ENCODE measurements at regions not wholly inside any gene's neighbourhood (a gene's known extent, or its start where the extent isn't known, plus 50 kb on each side); places are given as distances from the start of the nearest gene placed in this dataset.
"Not testable (repeated sequence)": the region's sequence is repeated elsewhere in the genome, so short reads cannot be mapped to it uniquely, and the experiment has no call there.

DNA sequence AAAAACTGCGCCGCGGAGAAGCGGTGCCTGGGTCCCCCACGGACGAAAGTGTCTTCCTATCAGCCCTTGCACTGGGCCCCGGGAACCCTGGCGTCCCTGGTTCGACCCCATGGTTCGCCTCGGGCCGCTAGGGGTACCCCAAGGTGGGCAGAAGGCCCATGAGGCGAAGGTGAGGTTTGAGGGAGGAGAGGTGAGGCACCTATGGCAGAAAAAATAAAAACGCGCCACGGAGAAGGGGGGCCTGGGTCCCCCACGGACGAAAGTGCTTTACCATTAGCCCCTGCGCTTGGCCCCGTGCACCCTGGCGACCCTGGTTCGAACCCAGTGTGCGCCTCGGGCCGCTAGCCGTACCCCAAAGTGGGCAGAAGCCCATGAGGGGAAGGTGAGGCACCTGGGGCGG is 756.1 kb downstream of the SPATA31A1 start:
- H4K20me1 ChIP-seq (ENCODE audit: control insufficient read depth, insufficient read depth, insufficient read length); H3K36me3 Mint-ChIP-seq (ENCODE audit: insufficient read depth in 1 of 3, low read depth in 3 of 3); H3K4me3 Mint-ChIP-seq; H2BK120ac ChIP-seq (ENCODE audit: low read depth, low read length, poor library complexity, severe bottlenecking); H3T11ph ChIP-seq (ENCODE audit: low read length); H3K56ac ChIP-seq (ENCODE audit: insufficient read length, low read depth, low read length); H2AK5ac ChIP-seq (ENCODE audit: insufficient read length, low read length); H3K4me1 Mint-ChIP-seq; H3K14ac ChIP-seq (ENCODE audit: insufficient read depth, low read length); H2BK15ac ChIP-seq (ENCODE audit: low read depth, low read length); DNase-seq; H3K27me3 ChIP-seq (ENCODE audit: insufficient read depth, low read length); H2BK20ac ChIP-seq (ENCODE audit: low read depth, low read length, poor library complexity, severe bottlenecking); H2BK5ac ChIP-seq (ENCODE audit: insufficient read length, low read length); H3K18ac ChIP-seq (ENCODE audit: insufficient read length, low read depth, low read length); H3K27ac ChIP-seq (ENCODE audit: insufficient read length, low read depth, low read length); H2AFZ ChIP-seq (ENCODE audit: low read length); H3K23ac ChIP-seq (ENCODE audit: insufficient read length, low read depth, low read length); H3K23me2 ChIP-seq (ENCODE audit: insufficient read length, low read depth, low read length, poor library complexity, severe bottlenecking); H3K79me1 ChIP-seq (ENCODE audit: insufficient read depth, low read depth, low read length, poor library complexity, severe bottlenecking); H4K91ac ChIP-seq (ENCODE audit: insufficient read length, low read depth, low read length); H3K9me3 ChIP-seq (ENCODE audit: control insufficient read depth, low read depth, low read length); H3K4ac ChIP-seq (ENCODE audit: low read depth, low read length); H3K9ac ChIP-seq (ENCODE audit: extremely low read depth, insufficient read length, low read length); H4K8ac ChIP-seq (replicated peaks; ENCODE audit: insufficient read length, low read depth, low read length); H2BK12ac ChIP-seq (ENCODE audit: insufficient read length, low read depth, low read length); H3K4me1 ChIP-seq (ENCODE audit: insufficient read depth, low read length); H4K5ac ChIP-seq (ENCODE audit: insufficient read length, low read depth, low read length); H3K27ac Mint-ChIP-seq; H3K79me2 ChIP-seq (ENCODE audit: insufficient read depth, low read length); H3K27me3 Mint-ChIP-seq (ENCODE audit: low read depth); H3K4me2 ChIP-seq (ENCODE audit: insufficient read depth, insufficient read length, low read length): not testable (repeated sequence)
- no CpG with 5 or more reads among the region's 27 CpGs for WGBS (ENCODE audit: extremely low coverage, insufficient read length, low lambda C conversion rate)
- peaks cover 3 to 14% of the 10 kb centered on the region in 2 experiments; a peak in 4 of 5 replicates for H3K9me3 Mint-ChIP-seq

DNA sequence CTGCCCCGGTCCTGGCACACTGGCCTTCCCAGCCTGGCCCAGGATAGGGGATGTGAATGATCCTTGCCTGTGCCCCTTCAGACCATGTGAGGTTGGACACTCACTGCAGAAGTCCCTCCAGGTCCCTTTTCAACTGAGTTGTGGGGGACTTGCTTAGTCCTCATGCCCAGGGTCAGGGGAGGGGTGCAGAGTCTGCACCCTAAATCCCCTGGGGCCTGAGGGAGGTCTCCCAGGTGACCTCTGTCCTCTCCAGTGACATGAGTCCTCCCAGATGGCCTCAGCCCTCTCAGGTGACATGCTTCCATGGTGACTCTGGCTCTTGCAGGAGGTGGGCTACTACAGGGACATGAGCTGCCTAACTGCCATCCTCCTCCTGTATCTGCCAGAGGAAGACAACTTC is 775.1 kb downstream of the SPATA31A1 start:
- not testable (repeated sequence) for H2BK12ac ChIP-seq (ENCODE audit: insufficient read length, low read depth, low read length); H3K27ac Mint-ChIP-seq; H3K79me1 ChIP-seq (ENCODE audit: insufficient read depth, low read depth, low read length, poor library complexity, severe bottlenecking); H3K9ac ChIP-seq (ENCODE audit: extremely low read depth, insufficient read length, low read length); H2AFZ ChIP-seq (ENCODE audit: low read length); H3K27me3 Mint-ChIP-seq (ENCODE audit: low read depth); DNase-seq; H3K23me2 ChIP-seq (ENCODE audit: insufficient read length, low read depth, low read length, poor library complexity, severe bottlenecking); H3K4me1 Mint-ChIP-seq; H4K5ac ChIP-seq (ENCODE audit: insufficient read length, low read depth, low read length); H2AK5ac ChIP-seq (ENCODE audit: insufficient read length, low read length); H3T11ph ChIP-seq (ENCODE audit: low read length); H3K4me1 ChIP-seq (ENCODE audit: insufficient read depth, low read length); H4K91ac ChIP-seq (ENCODE audit: insufficient read length, low read depth, low read length); H4K8ac ChIP-seq (replicated peaks; ENCODE audit: insufficient read length, low read depth, low read length); H3K56ac ChIP-seq (ENCODE audit: insufficient read length, low read depth, low read length); H3K14ac ChIP-seq (ENCODE audit: insufficient read depth, low read length); H3K4ac ChIP-seq (ENCODE audit: low read depth, low read length); H2BK20ac ChIP-seq (ENCODE audit: low read depth, low read length, poor library complexity, severe bottlenecking); H4K20me1 ChIP-seq (ENCODE audit: control insufficient read depth, insufficient read depth, insufficient read length); H2BK120ac ChIP-seq (ENCODE audit: low read depth, low read length, poor library complexity, severe bottlenecking); H3K9me3 Mint-ChIP-seq; H2BK5ac ChIP-seq (ENCODE audit: insufficient read length, low read length); H3K4me2 ChIP-seq (ENCODE audit: insufficient read depth, insufficient read length, low read length); H3K18ac ChIP-seq (ENCODE audit: insufficient read length, low read depth, low read length); H3K27ac ChIP-seq (ENCODE audit: insufficient read length, low read depth, low read length); H3K4me3 Mint-ChIP-seq; H3K79me2 ChIP-seq (ENCODE audit: insufficient read depth, low read length); H3K36me3 Mint-ChIP-seq (ENCODE audit: insufficient read depth in 1 of 3, low read depth in 3 of 3); H3K9me3 ChIP-seq (ENCODE audit: control insufficient read depth, low read depth, low read length); H2BK15ac ChIP-seq (ENCODE audit: low read depth, low read length); H3K23ac ChIP-seq (ENCODE audit: insufficient read length, low read depth, low read length); H3K27me3 ChIP-seq (ENCODE audit: insufficient read depth, low read length)
- no CpG with 5 or more reads among the region's 1 CpG for WGBS (ENCODE audit: extremely low coverage, insufficient read length, low lambda C conversion rate)

All from H9 (cell line).